ENCODE measurements at regions not wholly inside any gene's neighbourhood (a gene's known extent, or its start where the extent isn't known, plus 50 kb on each side); places are given as distances from the start of the nearest gene placed in this dataset.
"Not testable (repeated sequence)": the region's sequence is repeated elsewhere in the genome, so short reads cannot be mapped to it uniquely, and the experiment has no call there.

DNA sequence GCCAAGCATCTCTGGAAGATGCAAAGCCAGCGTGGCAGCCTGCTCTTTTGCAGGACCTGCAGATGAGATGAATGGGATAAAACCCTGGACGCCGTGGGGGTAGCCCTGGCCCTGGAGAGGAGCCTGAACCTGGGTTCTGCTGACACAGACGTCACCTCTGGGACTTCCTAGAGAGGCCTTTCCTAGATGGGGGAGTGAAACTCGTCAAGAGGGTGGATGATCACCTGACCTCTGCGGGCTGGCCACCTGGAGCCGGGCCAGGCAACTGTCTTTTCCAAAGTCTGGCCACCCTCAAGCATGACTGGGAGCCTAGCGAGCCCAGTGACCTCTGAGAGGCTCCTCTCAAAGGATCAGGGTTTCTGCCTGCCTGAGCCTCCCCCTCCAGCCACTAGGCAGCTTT is 529.0 kb downstream of the KCNJ18 start:
- Histone ChIP-seq H3K4me3 (no peak overlapping the region), H3K9me3 (no peaks in the 10 kb centered on the region), H3K27me3 (replicated peaks; ENCODE audit: insufficient read depth) (no peaks in the 10 kb centered on the region), H3K4me1 (replicated peaks) (no peaks in the 10 kb centered on the region), H3K27ac (no peak overlapping the region), H3K36me3 (no peaks in the 10 kb centered on the region)
- no peak for DNase-seq (ENCODE audit: low spot score)
- intact Hi-C loops (cut with DNase I), result no loop called here
- TF ChIP-seq, protein P1, sequence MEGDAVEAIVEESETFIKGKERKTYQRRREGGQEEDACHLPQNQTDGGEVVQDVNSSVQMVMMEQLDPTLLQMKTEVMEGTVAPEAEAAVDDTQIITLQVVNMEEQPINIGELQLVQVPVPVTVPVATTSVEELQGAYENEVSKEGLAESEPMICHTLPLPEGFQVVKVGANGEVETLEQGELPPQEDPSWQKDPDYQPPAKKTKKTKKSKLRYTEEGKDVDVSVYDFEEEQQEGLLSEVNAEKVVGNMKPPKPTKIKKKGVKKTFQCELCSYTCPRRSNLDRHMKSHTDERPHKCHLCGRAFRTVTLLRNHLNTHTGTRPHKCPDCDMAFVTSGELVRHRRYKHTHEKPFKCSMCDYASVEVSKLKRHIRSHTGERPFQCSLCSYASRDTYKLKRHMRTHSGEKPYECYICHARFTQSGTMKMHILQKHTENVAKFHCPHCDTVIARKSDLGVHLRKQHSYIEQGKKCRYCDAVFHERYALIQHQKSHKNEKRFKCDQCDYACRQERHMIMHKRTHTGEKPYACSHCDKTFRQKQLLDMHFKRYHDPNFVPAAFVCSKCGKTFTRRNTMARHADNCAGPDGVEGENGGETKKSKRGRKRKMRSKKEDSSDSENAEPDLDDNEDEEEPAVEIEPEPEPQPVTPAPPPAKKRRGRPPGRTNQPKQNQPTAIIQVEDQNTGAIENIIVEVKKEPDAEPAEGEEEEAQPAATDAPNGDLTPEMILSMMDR (IDR thresholded peaks at IDR 0.05), result no peak
- no peak for TF ChIP-seq POLR2A (IDR thresholded peaks at IDR 0.05)
- no peak for TF ChIP-seq POLR2AphosphoS5 (IDR thresholded peaks at IDR 0.05)
- WGBS, result 74% methylated on average over 8 of the region's 8 CpGs

DNA sequence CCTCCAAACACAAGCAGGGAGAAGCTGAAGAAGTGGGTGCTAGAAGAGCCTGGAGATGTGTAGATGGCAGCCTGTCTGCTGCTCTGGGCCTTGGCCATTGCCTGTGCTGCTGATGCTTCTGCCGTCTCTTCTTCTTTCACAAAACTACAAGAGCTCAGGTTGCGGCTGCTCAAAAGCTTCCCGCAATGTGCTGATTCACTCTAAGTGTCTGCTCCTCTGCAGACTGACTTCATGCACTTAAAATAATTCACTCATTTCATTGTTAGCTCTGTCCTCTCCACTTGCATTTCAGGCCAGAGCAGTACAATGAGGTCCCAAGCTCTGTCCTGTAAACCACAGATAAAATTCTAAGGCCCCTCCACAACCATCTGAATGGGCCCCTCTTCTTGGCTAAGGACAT is 534.2 kb downstream of the KCNJ18 start:
- H3K4me1 ChIP-seq (replicated peaks); H3K9me3 ChIP-seq; intact Hi-C loops (cut with DNase I); H3K27ac ChIP-seq; DNase-seq (ENCODE audit: low spot score); H3K4me3 ChIP-seq; H3K36me3 ChIP-seq; H3K27me3 ChIP-seq (replicated peaks; ENCODE audit: insufficient read depth): not testable (repeated sequence)
- whole genome bisulfite sequencing, result 92% methylated on average over 3 of the region's 3 CpGs

DNA sequence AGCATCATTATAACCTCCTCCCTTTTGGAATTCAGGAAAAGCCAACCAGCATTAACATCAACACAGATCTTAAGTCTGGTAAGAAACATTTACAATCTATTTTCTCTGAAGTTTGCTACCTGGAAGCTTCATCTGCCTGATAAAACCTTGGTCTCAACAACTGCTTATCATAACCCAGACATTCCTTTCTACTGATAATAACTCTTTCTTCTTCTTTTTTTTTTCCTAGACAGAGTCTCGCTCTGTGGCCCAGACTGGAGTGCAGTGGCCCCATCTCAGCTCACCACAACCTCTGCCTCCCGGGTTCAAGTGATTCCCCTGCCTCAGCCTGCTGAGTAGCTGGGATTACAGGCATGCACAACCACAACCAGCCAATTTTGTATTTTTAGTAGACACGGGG is 534.6 kb downstream of the KCNJ18 start:
- H3K9me3 ChIP-seq; H3K27me3 ChIP-seq (replicated peaks; ENCODE audit: insufficient read depth); H3K27ac ChIP-seq; H3K4me3 ChIP-seq; DNase-seq (ENCODE audit: low spot score); intact Hi-C loops (cut with DNase I); H3K36me3 ChIP-seq; H3K4me1 ChIP-seq (replicated peaks): not testable (repeated sequence)
- 86% methylated on average over 3 of the region's 3 CpGs for WGBS

DNA sequence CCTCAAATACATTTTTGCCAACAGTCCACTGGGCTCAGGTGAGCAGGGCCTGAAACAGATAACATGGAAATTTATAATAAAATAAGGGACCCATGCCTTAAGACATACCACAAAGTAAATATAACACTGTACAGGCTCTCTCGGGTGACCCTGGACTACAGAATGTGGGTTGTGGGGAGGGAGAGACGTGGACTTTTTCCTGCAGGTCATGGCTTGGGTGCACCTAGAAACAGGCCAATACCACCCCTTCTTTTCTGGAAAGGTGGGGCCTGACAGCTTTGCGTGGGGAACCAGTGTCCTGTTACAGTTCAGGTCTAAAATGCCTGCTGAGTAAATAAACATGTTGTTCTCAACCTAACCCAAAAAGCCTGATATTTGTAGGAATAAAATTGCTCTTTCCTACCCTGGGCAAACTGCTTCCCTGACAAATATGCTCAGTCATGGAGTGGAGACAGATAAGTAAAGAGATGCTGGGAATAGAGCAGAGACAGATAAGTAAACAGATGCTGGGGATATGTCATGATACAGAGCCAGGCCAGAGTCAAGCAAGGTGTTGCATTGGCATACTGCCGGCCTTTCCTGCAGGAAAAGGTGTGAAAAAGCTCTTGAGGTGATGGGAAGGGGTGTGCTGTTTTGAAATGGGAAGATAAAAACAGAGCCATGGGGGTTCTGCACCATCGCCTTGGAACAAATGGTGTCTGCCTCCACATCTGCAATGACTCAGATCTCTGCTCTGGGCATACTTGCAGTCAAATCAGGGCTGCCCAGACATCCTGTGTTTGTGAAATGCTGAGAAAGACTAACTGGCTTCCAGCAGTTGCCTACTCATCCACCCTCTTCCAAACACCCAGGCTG is 535.6 kb downstream of the KCNJ18 start:
- H3K4me1 ChIP-seq (replicated peaks); H3K27me3 ChIP-seq (replicated peaks; ENCODE audit: insufficient read depth); H3K4me3 ChIP-seq; intact Hi-C loops (cut with DNase I); H3K36me3 ChIP-seq; H3K9me3 ChIP-seq; DNase-seq (ENCODE audit: low spot score); H3K27ac ChIP-seq: not testable (repeated sequence)
- WGBS, result 83% methylated on average over 5 of the region's 5 CpGs

DNA sequence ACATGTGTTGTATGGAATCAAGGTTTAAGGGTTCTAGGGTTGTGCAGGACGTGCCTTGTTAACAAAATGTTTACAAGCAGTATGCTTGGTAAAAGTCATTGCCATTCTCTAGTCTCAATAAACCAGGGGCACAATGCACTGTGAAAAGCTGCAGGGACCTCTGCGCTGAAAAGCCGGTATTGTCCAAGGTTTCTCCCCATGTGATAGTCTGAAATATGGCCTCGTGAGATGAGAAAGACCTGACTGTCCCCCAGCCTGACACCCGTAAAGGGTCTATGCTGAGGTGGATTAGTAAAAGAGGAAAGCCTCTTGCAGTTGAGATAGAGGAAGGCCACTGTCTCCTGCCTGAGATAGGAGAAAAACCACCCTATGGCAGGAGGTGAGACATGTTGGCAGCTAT is 537.5 kb downstream of the KCNJ18 start:
- DNase-seq (ENCODE audit: low spot score); H3K27me3 ChIP-seq (replicated peaks; ENCODE audit: insufficient read depth); H3K9me3 ChIP-seq; intact Hi-C loops (cut with DNase I); H3K4me3 ChIP-seq; H3K36me3 ChIP-seq; H3K27ac ChIP-seq; H3K4me1 ChIP-seq (replicated peaks): not testable (repeated sequence)
- 69% methylated on average over 5 of the region's 5 CpGs for WGBS

DNA sequence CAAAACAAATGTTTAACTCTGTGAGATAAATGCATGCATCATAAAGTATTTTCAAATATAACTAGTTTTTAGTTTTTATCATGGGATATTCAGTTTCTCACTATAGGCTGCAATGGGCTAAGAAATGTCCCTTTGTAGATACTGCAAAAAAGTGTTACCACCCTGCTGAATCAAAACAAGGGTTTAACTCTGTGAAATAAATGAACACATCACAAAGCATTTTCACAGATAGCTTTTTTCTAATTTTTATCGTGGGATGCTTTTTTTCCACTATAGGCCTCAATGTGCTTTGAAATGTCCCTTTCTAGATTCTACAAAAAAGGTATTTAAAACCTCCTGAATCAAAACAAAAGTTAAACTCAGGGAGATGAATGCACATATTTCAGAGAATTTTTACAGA is 541.1 kb downstream of the KCNJ18 start:
- Histone ChIP-seq H3K27ac (no peak overlapping the region), H3K36me3 (no peaks in the 10 kb centered on the region), H3K4me1 (replicated peaks) (no peaks in the 10 kb centered on the region), H3K27me3 (replicated peaks; ENCODE audit: insufficient read depth) (no peaks in the 10 kb centered on the region), H3K9me3 (no peaks in the 10 kb centered on the region), H3K4me3 (no peak overlapping the region)
- no peak for DNase-seq (ENCODE audit: low spot score)
- 93% methylated on average over 1 of the region's 1 CpG for WGBS
- no peak for TF ChIP-seq POLR2A (IDR thresholded peaks at IDR 0.05)
- no peak for TF ChIP-seq POLR2AphosphoS5 (IDR thresholded peaks at IDR 0.05)
- TF ChIP-seq, protein P1 (IDR thresholded peaks at IDR 0.05), result no peak
- intact Hi-C loops (cut with DNase I), result no loop called here

DNA sequence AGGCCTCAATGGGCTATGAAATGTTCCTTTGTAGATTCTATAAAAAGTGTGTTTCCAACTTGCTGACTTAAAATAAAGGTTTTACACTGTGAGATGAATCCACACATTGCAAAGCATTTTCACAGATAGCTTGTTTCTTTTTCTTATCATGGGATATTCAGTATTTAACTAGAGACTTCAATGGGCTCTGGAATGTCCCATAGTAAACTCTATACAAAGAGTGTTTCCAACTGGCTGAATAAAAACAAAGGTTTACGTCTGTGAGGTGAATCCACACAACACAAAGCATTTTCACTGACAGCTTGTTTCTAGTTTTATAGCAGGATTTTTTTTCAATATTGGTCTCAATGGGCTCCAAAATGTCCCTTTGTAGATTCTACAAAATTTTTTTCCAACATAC is 550.1 kb downstream of the KCNJ18 start:
- Histone ChIP-seq H3K4me1 (replicated peaks) (no peaks in the 10 kb centered on the region), H3K27me3 (replicated peaks; ENCODE audit: insufficient read depth) (no peaks in the 10 kb centered on the region), H3K4me3 (no peak overlapping the region), H3K36me3 (no peaks in the 10 kb centered on the region), H3K27ac (no peak overlapping the region), H3K9me3 (no peaks in the 10 kb centered on the region)
- DNase-seq (ENCODE audit: low spot score), result no peak
- 97% methylated on average over 1 of the region's 1 CpG for WGBS
- intact Hi-C loops (cut with DNase I), result no loop called here
- TF ChIP-seq POLR2A (IDR thresholded peaks at IDR 0.05) (no peak), POLR2AphosphoS5 (IDR thresholded peaks at IDR 0.05) (no peak)
- TF ChIP-seq, protein P1 (IDR thresholded peaks at IDR 0.05), result no peak
